GM12878 (cell line): ENCODE measurements at regions not wholly inside any gene's neighbourhood (a gene's known extent, or its start where the extent isn't known, plus 50 kb on each side); places are given as distances from the start of the nearest gene placed in this dataset.

Experiments used
- CEBPB ChIP-seq, 2 experiments: fragments of 150-350 bp in 1 of 2; IDR thresholded peaks; 2 replicates each; pipeline ENCODE4 v1.6.1; 2012 to 2014; ENCODE audit warnings: low read depth in 2 of 2, low read length in 2 of 2, borderline replicate concordance in 1 of 2, inconsistent platforms in 1 of 2
- CREB1 ChIP-seq: IDR thresholded peaks from 2 replicates; pipeline ENCODE4 v1.6.1; 2012; ENCODE audit warnings: low read depth, mild to moderate bottlenecking, inconsistent platforms
- EZH2 ChIP-seq: IDR thresholded peaks from 2 replicates; pipeline ENCODE4 v1.6.1; 2012; ENCODE audit warnings: low read depth, mild to moderate bottlenecking, control low read depth, inconsistent platforms, low read length, borderline replicate concordance; ENCODE audit not compliant: control insufficient read depth
- POLR2A ChIP-seq: IDR thresholded peaks from 2 replicates; pipeline ENCODE4 v1.6.1; 2011; ENCODE audit warnings: low read depth, mild to moderate bottlenecking, low read length
- RB1 ChIP-seq: fragments of 450-650 bp; formaldehyde crosslinking; IDR thresholded peaks from 2 replicates; pipeline ENCODE4 v1.6.1; 2017; ENCODE audit warnings: mild to moderate bottlenecking, borderline replicate concordance
- SUPT20H ChIP-seq: IDR thresholded peaks from 2 replicates; pipeline ENCODE4 v1.6.1; 2011; ENCODE audit warnings: low read depth, mild to moderate bottlenecking, low read length, moderate library complexity, borderline replicate concordance; ENCODE audit not compliant: control insufficient read depth
- SUZ12 ChIP-seq: fragments of 200-600 bp; sonication (generic); IDR thresholded peaks from one replicate; pipeline ENCODE4 v1.6.1; 2018; ENCODE audit warnings: antibody characterized with exemption, mild to moderate bottlenecking; ENCODE audit not compliant: unreplicated experiment
- TAF1 ChIP-seq: IDR thresholded peaks from 2 replicates; pipeline ENCODE4 v1.6.1; 2011; ENCODE audit warnings: mild to moderate bottlenecking, low read depth, low read length, borderline replicate concordance
- TCF12 ChIP-seq: IDR thresholded peaks from 2 replicates; pipeline ENCODE4 v1.6.1; 2011; ENCODE audit warnings: low read depth, mild to moderate bottlenecking, low read length
- ZNF274 ChIP-seq: IDR thresholded peaks from one replicate; pipeline ENCODE4 v1.8.0; 2011; ENCODE audit not compliant: insufficient read length, insufficient read depth
- TF ChIP-seq, protein P1 (sequence below), 3 experiments: IDR thresholded peaks in 2 of 3; conservative IDR thresholded peaks in 1 of 3; 2 replicates each; pipeline ENCODE4 v1.5.1; 2011; ENCODE audit warnings: low read depth in 3 of 3, low read length in 3 of 3, mild to moderate bottlenecking in 3 of 3, control low read depth in 2 of 3, moderate library complexity in 2 of 3, inconsistent platforms in 1 of 3, mixed read lengths in 1 of 3; ENCODE audit not compliant: control insufficient read depth in 2 of 3, insufficient read depth in 1 of 3; ENCODE audit errors: extremely low read depth in 1 of 3
- TF ChIP-seq, protein P2 (sequence below): fragments of 450-650 bp; IDR thresholded peaks from 2 replicates; pipeline ENCODE4 v1.6.1; 2017; ENCODE audit warnings: mild to moderate bottlenecking
- TF ChIP-seq, protein P3 (sequence below): IDR thresholded peaks from 2 replicates; pipeline ENCODE4 v1.6.1; 2012; ENCODE audit warnings: low read length, inconsistent platforms

GRCh38 chr3:72279631-72280041 is 494.7 kb upstream of the PROK2 start:
- no peak for TF ChIP-seq EZH2
- TF ChIP-seq, protein P1, sequence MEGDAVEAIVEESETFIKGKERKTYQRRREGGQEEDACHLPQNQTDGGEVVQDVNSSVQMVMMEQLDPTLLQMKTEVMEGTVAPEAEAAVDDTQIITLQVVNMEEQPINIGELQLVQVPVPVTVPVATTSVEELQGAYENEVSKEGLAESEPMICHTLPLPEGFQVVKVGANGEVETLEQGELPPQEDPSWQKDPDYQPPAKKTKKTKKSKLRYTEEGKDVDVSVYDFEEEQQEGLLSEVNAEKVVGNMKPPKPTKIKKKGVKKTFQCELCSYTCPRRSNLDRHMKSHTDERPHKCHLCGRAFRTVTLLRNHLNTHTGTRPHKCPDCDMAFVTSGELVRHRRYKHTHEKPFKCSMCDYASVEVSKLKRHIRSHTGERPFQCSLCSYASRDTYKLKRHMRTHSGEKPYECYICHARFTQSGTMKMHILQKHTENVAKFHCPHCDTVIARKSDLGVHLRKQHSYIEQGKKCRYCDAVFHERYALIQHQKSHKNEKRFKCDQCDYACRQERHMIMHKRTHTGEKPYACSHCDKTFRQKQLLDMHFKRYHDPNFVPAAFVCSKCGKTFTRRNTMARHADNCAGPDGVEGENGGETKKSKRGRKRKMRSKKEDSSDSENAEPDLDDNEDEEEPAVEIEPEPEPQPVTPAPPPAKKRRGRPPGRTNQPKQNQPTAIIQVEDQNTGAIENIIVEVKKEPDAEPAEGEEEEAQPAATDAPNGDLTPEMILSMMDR (IDR thresholded peaks at IDR 0.05 in 2 of 3, conservative IDR thresholded peaks at IDR 0.05 in 1 of 3; ENCODE audit: control insufficient read depth in 2 of 3, extremely low read depth in 1 of 3, insufficient read depth in 1 of 3, low read depth in 3 of 3, low read length in 3 of 3): no peak
- TF ChIP-seq CEBPB (IDR thresholded peaks at IDR 0.05; ENCODE audit: borderline replicate concordance in 1 of 2, low read depth in 2 of 2, low read length in 2 of 2): no peak
- TF ChIP-seq, protein P2, sequence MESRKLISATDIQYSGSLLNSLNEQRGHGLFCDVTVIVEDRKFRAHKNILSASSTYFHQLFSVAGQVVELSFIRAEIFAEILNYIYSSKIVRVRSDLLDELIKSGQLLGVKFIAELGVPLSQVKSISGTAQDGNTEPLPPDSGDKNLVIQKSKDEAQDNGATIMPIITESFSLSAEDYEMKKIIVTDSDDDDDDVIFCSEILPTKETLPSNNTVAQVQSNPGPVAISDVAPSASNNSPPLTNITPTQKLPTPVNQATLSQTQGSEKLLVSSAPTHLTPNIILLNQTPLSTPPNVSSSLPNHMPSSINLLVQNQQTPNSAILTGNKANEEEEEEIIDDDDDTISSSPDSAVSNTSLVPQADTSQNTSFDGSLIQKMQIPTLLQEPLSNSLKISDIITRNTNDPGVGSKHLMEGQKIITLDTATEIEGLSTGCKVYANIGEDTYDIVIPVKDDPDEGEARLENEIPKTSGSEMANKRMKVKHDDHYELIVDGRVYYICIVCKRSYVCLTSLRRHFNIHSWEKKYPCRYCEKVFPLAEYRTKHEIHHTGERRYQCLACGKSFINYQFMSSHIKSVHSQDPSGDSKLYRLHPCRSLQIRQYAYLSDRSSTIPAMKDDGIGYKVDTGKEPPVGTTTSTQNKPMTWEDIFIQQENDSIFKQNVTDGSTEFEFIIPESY: no peak
- TF ChIP-seq POLR2A: no peak
- TF ChIP-seq SUZ12: no peak
- no peak for TF ChIP-seq TAF1
- no peak for TF ChIP-seq RB1
- no peak for TF ChIP-seq TCF12
- no peak for TF ChIP-seq CREB1
- TF ChIP-seq SUPT20H: no peak
- TF ChIP-seq ZNF274: no peak
- TF ChIP-seq, protein P3, sequence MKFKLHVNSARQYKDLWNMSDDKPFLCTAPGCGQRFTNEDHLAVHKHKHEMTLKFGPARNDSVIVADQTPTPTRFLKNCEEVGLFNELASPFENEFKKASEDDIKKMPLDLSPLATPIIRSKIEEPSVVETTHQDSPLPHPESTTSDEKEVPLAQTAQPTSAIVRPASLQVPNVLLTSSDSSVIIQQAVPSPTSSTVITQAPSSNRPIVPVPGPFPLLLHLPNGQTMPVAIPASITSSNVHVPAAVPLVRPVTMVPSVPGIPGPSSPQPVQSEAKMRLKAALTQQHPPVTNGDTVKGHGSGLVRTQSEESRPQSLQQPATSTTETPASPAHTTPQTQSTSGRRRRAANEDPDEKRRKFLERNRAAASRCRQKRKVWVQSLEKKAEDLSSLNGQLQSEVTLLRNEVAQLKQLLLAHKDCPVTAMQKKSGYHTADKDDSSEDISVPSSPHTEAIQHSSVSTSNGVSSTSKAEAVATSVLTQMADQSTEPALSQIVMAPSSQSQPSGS: no peak
